ENCODE measurements at regions not wholly inside any gene's neighbourhood (a gene's known extent, or its start where the extent isn't known, plus 50 kb on each side); places are given as distances from the start of the nearest gene placed in this dataset.

DNA sequence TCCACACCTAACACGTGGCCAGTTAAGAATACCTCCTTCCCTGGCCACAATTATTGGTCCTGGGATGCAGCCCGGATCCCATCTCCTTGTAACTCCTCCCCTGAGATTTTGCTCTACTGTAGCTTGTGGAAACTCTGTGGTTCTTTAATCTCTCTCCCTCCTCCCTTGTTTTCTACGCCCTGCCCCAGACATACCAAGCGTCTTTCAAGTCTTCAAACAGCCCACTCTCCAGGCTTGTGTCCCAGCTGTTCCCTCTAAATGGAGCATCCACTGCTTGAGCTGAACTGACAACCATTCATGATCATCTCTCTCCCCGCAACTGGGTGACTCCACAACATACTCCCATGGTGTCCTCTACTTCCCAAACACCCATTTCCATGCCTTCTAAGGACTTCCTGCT, 111.6 kb downstream of the SIPA1L2 start:
- DNase-seq, result no peak

DNA sequence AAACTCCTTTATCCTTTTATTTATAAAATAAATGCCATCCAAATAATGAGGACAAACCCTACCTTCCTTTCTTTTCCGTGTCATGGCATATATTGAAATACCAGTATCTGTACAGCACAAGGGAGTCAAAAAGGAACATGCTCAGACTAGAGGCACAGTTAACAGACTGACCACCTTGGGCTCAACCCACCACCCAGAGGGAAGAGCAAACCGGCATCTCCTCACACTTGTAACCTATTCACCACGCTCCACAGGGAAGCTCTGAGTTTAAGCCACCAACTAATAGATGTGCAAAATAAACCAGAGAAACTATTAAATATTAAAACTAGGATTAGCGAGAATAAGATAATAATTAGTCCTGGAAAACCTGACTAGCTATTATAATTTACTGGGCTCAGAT, 112.7 kb downstream of the SIPA1L2 start:
- DNase-seq, result no peak

DNA sequence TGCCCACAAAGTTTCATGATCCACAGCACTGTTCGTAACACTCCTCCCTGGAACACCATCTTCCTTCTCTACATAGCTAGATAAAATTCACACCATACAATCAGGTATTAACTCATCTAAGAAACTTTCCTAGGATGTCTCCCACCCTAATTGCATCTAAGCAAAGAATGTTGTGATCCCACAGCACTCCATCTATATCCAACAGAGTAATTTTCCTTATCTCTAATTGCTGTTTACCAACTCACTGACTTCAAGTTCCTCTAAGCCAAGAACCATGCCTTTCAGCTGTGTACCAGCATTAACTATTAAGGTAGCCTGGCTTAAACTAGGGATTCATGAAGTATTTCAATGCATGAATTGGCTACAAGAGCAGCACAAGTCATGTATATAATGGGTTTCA, 114.2 kb downstream of the SIPA1L2 start:
- DNase-seq, result no peak

DNA sequence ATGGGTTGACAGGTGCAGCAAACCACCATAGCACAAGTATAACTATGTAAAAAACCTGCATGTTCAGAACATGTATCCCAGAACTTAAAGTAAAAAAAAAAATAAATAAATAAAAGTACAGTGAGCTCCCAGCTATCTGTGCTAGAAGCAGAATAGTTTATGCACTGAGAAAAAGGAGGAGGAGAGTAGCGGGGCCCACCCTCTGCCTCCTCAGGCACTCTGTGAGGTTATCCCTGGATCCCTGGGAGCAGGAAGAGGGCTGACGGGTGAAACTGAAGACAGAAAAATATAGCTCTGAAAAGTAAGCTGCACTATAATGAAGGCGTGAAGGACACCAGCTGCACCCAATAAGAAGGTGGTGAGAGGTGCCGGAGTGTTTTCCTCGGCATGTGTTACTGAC, 117.2 kb downstream of the SIPA1L2 start:
- DNase-seq, result no peak

DNA sequence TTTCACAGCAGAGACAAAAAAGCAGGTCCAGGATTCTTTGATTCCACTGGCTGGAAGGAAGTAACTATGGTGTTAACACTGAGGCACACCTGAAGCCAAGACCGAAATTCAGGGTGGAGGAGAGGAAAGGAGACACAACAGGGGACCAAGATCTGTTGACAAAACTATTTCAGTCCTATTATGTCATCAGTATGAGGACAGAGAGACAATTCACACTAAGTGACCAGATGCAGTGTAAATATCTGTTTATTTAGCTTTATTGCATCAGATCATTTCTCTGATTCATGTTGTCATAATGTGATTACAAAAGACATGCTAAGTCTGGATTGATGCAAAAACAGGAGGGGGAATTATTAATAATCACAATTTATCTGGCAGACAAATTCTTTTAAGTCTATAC, 118.8 kb downstream of the SIPA1L2 start:
- no peak for DNase-seq

DNA sequence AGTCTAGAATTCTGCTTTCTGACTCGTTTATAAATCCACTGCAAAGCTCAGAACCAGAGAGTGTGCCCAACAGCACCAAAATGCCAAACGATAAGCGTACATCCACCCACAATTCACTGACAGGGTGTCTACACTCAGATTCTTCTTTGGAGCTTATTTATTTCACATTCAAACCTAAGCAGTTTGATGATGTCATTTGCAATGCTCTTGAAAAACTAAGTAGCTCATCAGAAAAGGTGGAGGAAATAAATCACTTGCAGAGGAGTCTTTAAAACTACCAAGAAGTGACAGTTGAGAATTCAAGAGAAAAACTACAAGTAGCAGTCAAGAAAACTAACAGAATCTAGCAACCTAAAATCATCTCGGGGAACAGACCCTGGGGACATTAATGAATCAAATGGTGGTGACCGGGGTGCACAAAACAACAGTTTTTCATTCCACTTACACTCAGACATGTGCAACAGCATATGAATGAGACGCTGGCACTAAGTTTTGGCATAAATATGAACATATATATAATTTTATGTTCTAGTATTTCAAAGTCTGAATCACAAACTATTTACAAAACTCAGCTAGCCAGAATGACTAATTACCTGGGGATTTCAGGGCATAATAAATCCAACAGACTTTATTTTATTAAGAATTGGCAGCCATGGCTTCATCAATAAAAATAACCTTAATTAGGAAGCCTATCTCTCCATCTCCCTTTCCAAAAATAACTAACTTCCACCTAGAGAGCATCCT, 119.4 kb downstream of the SIPA1L2 start:
- no peak for DNase-seq

DNA sequence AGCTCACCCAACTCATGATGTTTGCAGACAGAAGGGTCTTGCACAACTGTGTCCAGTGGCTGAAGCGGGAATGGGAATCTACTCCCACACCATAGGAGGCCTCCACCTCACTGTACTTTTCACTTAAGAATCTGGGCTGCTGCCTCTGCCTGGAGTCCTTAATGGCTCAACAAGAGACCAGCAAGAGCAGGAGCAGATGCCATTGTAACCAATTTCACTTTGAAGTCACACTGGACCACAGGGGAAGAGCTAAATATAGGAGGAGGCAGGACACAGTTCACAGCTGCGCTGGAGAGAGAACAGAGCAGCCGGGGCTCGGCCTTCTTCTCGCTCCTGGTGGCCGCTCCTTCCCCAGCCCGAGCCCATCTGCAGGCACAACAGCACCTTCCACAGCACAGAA, 120.4 kb downstream of the SIPA1L2 start:
- DNase-seq, result no peak

DNA sequence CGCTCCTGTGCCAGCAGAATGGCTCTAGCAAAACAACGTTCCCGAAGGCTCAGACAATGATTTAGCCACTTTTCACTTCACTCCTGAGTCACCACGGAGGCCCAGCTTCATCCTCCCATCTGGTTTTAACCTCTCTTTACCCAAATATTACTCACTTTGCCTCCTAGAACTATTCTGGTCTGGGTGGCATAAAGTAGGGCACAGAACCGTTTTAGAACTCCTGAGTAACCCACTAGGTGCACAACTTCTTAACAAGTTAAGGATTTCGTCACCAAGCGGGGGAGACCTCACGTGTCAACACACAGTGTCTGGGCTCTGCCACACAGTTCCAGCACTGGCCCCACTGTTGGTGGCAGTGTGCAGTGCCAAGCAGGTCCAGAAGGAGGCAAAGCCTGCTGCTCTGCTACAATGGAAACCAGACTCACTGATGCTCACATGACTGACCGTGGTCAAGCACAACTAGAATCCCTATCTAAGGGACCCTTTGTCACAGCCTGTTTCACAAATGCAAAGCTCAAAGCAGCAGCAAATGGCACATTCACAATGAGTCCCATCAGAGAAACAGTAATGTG, 121.7 kb downstream of the SIPA1L2 start:
- DNase-seq, result no peak

DNA sequence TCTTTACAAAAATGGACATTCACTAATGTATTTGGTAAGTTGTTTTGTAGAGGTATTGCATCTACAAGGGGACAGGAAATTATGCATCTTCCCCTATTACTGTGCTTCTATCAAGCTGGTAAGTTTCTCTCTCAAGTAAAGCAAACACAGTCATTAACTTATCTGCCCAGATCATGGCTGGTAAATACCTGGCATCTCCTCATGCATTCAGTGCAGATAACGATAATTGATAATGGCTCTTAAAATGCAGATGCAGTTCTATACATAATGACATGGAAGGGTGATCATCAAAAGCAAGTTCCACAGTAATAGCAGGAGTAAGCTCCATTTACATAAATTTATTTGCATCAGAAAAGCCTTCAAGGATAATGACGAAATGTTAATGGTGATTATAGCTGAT, 122.4 kb downstream of the SIPA1L2 start:
- DNase-seq, result no peak

DNA sequence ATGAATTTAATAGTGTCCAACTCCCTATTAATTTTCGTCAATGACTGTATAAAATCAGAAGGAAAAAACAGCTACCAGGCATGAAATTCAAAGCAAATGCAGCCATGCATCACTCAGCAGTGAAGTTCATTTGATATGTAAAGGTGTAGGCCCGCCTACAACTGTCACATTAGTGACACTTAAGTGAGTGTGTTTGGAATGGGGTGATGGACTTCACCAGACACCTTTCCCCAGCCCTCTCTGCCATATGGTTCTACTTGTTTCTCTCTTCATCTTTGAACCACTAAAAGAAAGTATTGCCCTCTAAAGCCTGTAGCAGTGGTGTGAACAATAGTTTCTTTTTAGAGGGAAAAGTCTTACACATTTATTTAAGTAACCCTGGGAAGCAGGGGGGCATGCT, 124.0 kb downstream of the SIPA1L2 start:
- no peak for DNase-seq

DNA sequence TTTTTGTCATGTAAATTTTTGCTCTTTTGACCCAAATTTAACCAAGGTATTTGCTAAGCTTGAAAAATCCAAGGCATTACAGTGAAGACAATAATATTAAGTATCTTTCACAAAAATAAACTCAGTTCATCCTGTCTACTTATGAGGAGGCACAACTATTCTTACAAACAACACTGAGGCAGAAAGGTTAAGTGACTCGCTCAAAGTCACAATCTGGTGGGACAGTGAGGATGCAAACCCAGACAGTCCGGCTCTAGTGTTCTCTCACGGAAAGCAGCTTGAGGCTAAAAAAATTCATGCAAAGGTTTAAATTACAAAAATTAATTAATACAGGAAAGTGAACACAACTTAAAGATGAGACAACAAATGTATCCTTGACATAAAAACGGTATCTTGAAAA, 125.3 kb downstream of the SIPA1L2 start:
- no peak for DNase-seq

DNA sequence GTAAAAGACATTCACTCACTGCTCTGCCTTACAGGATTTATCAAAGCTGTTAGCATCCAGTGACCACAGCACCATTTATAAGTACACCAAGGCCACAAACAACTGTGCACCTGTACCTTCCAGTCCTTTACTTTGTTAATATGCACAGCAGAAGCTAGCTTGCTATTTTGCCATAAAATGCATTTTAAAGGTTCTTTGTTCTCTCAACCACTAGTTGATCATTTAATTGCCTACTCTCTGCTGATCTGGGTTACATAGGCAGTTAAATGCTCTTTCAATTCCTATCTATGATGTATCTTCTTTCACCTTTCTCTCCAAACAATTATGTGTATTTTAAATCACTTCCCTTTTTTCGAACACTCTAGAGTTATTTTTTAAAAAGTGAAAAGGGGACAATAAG, 126.4 kb downstream of the SIPA1L2 start:
- DNase-seq, result no peak

DNA sequence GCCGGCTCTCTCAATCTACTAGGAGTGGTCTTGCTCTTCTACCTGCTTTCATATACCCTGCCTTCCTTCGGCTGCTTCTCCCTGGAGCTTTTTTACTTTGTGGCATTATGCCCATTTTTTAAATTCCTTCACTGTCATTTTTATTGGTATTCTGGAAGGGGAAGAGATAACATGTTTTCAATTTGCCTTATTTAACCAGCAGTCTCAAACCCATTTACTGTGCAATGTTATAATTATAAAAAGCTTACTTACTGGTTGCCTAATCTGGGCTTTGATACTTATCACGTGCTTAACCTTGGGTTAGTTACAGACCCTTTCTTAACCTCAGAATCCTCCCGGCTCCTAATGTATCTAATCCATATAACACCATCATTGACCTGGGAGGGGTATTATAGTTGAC, 128.1 kb downstream of the SIPA1L2 start:
- DNase-seq, result no peak

DNA sequence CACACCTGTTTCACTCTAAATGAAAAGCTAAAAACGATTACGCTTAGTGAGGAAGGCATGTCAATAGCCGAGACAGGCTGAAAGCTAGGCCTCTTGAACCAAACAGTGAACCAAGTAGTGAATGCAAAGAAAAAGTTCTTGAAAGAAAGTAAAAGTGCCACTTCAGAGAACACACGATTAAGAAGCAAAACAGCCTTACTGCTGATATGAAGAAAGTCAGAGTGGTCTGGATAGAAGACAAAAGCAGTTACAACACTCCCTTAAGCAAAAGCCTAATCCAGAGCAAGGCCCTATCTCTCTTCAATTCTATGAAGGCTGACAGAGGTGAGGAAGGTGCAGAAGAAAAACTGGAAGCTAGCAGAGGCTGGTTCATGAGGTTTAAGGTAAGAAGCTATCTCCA, 130.7 kb downstream of the SIPA1L2 start:
- DNase-seq, result no peak

DNA sequence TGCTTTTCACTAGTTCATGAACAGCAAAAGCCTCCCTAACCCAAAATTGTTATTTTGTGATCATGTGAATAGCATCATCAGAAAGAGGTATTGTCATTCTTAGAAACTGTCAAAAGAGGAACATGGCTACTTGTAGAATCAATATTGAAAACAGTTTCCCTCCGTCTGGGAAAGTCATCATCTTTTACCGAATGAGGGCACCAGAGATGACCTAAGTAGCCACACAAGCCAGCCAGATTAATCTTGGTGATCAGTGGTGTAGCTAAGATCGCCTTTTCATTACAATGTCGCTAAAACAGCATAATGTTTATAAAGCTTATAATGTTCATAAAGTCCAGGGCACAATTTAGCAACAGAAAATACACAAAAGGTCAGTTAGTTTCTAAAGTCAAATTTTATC, 136.1 kb downstream of the SIPA1L2 start:
- DNase-seq, result no peak

DNA sequence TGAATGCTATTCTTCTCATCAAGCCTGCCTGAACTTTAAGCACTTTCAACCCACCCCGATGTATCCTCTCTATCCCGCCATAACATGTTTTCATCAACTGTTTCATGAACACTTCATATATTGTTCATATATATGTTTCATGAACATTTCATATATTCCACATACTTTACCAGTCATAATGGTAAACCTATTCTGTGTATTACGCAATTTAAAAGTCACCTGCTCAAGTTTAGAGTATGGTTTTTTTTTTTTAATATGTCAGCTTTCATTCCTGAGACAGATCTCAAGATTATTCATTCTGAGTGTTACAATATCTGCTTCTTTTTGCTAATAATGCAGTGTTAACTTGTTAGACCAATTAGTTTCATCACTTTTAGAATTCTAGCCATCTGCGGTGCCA, 140.7 kb downstream of the SIPA1L2 start:
- no peak for DNase-seq

DNA sequence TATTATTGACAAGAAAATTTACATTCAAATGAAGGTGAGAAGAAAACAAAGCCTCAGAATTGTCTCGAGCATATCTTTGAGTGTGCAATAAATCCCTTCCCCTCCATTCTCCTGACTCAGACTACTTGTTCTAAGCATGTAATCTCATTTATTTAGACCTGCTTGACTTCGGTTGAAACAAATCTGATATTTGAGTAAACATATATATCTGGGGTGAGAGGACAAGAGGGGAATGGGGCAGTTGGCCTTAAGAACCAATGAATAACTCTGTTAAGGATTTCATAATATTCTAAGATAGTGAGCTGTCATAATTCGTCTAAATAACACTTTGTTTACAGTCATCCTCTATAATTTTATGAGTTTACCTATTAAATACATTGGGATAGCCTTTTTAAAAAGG, 142.7 kb downstream of the SIPA1L2 start:
- no peak for DNase-seq

DNA sequence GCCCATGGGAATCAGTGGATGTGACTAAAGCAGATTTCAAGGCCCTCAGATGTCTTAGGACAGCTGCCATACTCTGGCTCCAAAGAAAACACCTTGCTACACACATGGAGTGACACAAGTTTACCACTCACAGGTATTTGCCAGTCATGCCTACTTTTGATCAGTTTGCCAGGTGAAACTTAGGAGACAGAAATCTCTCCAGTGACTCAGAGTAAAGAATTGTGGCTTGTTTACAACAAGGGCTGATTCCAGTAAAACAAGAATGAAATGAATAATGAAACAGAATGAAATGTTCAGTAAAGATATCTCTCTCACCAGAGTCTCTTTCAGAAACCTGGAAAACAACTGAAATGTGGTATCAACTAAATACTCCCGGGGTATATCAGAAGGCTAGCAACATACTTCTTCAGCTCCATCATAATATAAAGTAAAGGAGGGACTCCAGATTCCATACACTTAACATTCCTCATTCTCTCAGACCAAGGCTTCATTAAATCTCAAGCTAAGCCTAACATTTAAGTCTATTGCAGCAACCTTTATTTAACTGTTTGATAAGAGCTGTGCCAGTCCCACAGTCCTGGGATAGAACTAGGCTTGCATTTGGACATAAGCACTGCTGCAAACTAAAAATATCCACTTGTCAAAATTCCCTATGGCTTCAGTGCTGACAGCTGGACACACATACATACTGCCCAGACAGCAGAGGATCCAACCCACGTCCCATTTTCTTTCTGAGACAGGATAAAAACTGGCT, 143.3 kb downstream of the SIPA1L2 start:
- DNase-seq, result no peak

DNA sequence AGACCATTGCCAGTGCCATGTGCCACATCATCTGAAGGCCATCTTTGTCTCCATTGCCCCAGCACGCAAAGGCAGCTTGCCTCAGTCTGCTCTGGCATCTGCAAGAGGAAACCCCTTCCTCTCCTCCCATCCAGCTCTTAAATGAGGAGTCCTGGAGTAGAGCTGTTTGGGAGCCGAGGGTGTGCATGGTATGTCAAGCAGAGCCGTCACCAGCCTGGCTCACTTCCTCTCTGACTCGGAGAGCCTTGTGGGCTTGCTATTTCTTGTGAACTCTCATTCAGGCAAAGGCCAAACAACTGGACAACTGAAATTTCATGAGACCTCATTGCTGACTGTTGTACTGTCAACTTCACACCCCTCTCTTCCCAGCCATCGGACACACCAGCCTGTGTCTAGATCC, 143.9 kb downstream of the SIPA1L2 start:
- DNase-seq, result no peak

DNA sequence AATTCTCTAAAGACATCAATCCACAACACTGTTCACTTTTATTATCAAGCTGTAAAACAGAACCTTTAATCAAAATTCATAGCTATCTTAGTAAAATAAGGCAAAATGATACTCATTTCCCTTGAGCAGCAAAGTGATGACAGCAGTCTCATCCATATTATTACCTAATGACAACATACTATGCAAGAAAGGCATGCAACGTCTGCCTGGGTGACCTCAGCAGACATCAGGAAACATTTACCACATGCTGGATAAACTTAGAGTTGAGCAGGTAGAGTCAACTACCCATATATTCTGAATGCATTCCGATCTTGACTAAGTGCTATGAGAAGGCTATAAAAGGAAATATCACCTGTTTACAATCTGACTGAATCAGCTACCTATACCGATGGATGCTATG, 145.1 kb downstream of the SIPA1L2 start:
- DNase-seq, result no peak

DNA sequence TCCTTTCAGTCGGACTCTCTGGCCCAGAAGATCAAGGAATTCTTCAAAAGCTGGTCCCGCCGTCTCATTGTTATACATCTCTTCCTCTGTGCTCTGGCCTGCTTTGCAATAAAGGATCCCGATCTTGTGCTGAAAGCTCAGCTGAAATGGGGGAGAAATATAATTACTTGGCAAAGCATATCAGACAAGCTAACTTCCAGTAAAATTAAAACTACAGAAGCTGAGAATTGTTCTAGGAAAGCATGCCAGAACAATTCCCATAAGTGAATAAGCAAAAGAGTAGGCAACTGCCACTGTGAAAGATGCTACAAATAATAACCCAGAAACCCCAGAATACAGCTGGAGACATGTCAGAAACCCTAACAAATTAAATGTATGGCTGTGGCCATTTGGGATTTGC, 146.1 kb downstream of the SIPA1L2 start:
- DNase-seq, result no peak

DNA sequence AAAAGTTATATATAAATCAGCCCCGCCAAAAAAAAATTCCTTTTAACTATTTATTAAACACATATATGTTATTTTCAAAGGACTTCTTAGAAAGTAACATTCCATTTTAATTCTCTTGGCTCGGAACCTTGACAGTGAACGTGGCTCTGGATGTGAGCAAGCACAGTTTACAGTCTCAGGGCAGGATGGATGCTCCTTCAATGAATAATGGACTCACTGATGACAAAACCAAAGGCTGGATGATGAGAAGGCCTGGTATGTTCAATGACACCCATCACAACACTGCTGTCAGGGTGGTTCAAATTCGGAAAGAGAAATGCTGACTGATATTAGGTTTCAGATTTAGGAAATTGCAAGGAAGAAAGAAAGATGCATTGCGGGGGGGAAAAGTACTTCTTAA, 148.8 kb downstream of the SIPA1L2 start:
- no peak for DNase-seq

DNA sequence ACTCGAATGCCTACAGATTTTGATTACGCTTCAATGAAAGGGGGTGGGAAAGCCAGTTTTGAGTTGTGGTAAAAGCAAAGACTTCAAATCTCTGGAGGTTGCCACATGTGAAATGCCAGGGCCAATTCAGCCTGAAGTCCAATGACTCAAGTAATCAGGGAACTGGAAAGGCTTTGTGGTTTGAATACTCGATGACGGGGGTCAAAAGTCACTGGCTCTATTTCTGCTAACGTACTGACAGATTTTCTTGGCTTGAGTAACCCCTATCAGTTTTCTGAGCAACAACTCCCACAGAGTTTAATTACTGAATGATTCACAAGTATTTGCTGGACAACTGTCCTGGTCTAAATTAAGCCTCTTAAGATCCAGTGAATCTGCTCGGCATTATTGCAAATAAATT, 152.2 kb downstream of the SIPA1L2 start:
- DNase-seq, result no peak

DNA sequence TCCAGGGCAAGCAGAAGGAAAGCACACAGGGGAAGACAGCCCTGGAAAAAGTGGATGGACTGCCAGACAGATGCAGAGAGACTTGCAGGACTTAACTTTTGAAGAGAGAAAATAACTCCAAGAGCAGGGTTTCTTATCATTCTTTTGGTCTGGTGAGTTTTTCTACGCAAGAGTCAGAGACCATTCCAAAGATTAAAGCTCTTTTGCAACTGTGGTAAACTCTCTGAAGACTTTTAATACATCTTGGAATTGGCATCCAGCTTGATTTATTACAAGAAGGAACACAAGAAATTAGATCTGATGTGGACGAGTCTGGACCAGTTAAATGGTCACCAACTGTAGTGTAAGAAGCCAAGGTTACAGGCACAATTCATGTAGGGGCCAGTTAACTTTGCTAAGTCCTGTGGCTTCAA, 153.4 kb downstream of the SIPA1L2 start:
- DNase-seq, result no peak

DNA sequence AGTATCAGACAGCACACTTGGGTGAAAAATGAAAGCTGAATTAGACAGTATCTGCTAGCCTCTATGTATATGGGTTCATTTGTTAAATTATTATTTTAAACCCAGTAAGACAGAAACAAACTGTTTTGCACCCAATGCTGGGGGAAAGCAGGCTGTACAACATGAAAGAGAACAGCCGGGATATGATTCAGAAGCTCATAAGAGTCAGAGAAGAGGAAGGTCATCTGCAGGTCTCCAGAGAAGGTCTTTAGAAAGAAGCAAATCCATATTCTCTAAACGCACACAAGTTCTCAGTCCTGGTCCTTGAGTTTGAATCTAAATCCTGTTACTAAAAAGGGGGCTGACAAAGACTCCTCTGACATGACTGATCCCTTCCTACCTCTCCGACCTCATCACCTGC, 155.1 kb downstream of the SIPA1L2 start:
- DNase-seq, result no peak

Measured in activated naive CD4-positive, alpha-beta T cell treated with Interleukin-2 at 50 U/mL for 16 hours (primary cell).